Stimulated activated CD8-positive, alpha-beta memory T cell treated with anti-CD3 and anti-CD28 coated beads, Interleukin-15, amount 100 ng/mL, for 1 hour (primary cell): ENCODE measurements at regions not wholly inside any gene's neighbourhood (a gene's known extent, or its start where the extent isn't known, plus 50 kb on each side); places are given as distances from the start of the nearest gene placed in this dataset.
"Not testable (repeated sequence)": the region's sequence is repeated elsewhere in the genome, so short reads cannot be mapped to it uniquely, and the experiment has no call there.

Experiments
- DNase-seq: peaks from one replicate; pipeline ENCODE4 v3.0.0-alpha.2; 2020; ENCODE audit warnings: low read depth

DNA sequence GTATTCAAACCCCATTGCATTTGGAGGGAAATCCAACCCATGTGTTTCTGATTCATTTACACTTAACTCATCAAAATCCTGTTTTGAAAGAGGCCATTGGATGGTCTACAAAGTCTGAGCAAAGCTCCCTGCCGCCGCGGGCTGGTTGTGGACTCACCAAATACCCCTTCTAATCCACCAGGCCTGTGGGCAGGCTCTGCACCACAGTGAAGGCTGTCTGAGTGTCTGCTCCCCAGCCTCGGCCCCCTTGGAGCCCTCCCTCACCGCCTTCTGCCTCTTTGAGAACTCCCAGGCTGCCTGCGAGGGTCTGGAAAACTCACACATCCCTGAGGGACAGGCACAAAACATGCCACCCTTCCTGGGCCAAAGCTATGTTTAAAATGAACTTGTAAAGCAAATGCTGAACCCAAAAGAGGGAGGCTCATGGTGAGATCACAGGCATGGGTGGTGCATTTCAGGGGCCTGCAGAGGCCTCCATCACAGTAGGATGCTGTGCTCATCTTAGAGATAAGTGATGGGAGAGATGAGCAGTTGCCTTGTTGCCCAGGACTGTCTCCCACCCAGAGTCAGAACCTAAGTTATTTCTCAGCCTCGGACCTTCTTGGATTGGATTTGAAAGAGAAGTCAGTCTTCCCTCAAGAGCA is 225.0 kb downstream of the CYP26B1 start:
- DNase-seq, result no peak

DNA sequence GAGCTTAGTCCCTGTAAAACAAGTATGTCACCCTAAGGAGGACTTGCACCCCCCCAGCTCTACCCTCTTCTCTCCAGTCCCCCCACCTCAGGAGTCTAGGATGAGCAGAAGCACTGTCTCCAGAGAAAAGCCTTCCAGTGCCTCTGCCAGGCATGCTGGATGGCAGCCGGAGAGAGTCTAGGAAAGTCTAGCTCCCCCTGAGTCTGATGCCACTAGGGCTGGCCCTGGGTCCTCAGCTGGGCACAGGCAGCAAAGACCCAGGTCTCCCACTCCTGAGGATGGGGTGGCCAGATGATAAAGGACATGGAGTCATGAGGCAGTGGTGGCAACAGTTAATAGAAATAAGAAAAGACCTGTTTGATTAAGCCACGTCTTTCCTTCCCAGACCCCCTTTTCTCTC is 225.6 kb downstream of the CYP26B1 start:
- DNase-seq, result no peak

DNA sequence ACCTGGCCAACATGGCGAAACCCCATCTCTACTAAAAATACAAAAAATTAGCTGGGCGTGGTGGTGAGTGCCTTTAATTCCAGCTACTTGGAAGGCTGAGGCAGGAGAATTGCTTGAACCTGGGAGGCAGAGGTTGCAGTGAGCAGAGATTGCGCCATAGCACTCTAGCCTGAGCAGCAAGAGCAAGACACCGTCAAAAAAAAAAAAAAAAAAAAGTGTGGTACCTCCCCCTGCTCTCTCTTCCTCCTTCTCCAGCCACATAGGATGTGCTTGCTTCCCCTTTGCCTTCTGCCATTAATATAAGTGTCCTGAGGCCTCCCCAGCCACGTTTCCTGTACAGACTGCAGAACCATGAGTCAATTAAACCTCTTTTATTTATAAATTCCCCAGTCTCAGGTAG is 226.8 kb downstream of the CYP26B1 start:
- DNase-seq, result not testable (repeated sequence)

DNA sequence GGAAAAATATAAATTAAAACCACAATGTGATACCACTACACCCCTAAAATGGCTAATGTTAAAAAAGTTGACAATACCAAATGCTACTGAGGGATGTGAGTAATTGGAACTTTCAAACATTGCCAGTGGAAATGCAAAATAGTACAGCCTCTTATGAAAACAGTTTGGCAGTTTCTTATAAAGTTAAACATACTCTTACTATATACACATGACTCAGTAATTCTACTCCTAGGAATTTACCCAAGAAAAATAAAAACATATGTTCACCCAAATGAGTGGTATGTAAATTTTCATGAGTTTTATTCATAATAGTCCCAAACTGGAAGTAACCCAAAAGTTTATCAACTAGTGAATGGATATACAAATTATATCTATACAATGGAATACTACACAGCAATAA is 228.0 kb downstream of the CYP26B1 start:
- no peak for DNase-seq

DNA sequence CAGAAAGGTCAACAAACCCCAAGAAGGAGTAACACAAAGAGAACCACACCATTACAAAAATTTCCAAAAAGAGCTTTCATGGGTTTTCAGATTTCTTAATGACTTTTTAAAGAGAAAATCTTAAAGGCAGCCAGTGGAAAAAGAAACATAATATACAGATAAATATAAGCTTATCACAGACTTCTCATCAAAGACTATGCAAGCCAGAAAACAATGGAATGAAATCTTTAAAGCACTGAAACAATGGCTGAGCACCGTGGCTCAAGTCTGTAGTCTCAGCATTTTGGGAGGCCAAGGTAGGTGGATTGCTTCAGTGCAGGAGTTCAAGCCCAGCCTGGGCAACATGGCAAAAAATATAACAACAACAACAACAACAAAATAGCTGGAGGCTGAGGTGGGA is 237.4 kb downstream of the CYP26B1 start:
- DNase-seq, result no peak

DNA sequence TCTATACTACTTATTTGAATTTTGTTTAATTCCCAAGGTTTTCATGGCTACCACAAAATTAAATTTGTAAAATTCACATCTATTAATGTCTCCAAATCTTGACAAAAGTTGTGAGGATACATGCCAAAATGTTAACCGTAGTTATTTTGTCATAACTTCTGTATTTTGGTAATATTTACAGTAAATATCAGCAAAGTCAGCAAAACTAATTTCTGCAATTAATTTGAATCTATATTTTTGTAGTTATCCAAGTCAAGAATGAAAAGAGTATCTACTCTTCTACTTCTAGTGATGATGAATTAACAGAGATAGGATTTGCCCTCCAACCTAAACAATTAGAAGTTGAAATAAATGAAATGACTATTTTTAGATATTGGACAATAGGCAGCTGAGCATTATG is 238.9 kb downstream of the CYP26B1 start:
- no peak for DNase-seq

DNA sequence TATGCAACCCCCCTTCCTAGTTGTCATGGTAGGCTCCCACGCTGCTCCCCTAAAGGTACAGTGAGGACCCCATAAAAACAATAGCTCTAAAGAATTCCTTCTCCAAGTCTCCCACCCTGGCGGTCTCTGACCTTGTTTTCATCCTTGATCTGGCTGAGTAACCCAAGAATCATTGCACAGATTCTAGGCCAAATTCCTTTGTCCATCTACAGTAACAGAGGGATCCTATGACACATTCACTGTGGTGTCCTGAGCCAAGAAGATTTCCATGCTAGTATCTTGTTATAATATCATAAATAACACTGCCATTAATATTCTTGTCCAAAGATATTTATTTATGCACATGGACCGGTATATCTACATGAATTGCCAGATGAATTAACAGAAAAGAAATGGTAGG is 240.2 kb downstream of the CYP26B1 start:
- no peak for DNase-seq

- DNase-seq, result no peak
Measured at GRCh38 chr2:71906357-71906973, 241.2 kb downstream of the CYP26B1 start.

DNA sequence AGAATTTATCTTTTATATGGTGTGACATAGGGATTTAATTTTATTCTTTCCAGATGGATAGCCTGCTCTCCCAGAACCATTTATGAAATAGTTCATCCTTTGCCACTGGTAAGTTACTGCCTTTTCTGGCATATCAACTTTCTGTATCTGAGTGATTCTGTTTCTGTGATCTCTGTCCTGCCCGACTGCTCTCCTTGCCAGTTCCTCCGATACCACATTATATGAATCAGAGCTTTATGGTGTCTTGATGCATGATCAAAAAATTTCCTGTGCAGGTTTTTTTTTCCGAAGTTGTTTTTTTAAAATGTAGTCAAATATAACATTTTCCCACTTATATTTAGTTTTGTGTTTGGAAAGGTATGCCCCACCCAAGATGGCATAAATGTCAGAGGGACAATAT is 242.5 kb downstream of the CYP26B1 start:
- no peak for DNase-seq

- no peak for DNase-seq
Measured at GRCh38 chr2:71903841-71904240, 243.8 kb downstream of the CYP26B1 start.

DNA sequence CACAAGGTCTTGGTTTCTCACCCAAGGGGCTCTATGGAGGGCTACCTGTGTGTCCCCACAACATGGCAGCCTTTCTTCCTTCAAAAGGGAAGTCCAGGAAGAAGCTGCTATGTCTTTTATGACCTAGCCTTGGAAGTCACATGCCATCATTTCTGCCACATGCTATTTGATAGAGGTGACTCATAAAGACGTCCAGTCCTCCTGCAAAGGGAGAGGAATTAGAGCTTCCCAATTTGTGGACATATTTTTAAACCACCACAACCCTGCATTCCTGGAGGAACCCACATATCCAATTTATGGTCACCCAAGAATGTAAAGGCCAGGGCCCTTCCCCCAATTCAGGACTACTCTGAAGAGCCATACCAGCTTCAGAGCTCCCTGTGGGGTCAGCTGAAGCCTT is 246.2 kb downstream of the CYP26B1 start:
- DNase-seq, result no peak

DNA sequence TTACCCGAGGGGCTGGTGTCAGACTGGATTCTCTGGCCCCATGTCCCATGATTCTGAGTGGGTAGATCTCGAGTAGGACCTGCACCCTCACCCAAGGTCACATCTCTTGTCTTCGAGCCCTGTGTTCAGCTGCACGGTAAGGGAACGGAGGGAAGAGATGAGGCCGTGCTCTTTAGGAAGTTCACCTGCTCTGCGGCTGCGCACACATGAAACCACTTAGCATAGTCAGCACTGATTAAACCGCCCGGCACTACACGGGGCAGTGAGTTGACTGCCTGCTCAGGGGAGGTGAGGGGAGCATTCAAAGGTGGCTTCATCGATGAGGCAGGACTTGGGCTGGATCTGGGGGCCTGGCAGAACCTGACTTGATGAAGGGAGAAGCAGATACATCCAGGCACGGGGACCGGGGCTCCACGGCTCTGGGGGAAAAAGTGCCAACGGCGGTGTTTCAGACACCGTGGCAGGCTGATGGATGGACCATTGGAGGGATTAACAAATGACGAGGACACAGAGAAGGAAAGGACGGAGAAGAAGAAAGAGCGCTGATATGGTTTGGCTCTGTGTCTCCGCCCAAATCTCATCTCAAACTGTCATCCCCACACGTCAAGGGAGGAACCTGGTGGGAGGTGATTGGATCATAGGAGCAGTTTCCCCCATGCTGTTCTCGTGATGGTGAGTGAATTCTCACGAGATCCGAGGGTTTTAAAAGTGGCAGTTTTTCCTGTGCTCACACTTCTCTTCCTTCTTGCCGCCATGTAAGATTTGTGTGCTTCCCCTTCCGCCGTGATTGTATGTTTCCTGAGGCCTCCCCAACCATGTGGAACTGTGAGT is 248.6 kb downstream of the CYP26B1 start:
- DNase-seq, result no peak

- no peak for DNase-seq
Measured at GRCh38 chr2:71898375-71898774, 249.3 kb downstream of the CYP26B1 start.

DNA sequence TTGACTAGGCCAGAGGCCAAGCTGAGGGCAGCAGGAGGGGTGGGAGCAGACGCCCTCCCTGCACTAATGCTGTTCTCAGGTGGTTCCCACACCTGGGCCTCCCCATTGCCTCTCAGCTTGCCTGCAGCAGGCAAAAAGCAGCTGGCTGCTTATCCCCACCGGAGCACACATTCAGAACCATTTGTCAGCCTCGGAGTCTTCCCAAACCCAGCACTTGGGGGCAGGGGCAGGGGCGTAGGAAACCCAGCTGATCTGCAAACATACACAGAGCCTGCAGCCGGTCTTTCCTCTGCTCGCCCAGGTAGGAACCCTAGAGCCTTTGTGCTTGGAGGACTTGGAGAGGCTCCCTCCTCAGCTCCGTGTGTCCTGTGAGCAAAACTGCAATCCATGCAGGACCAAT is 249.8 kb downstream of the CYP26B1 start:
- no peak for DNase-seq

- no peak for DNase-seq
Measured at GRCh38 chr2:71897137-71897480, 250.6 kb downstream of the CYP26B1 start.

- DNase-seq, result no peak
Measured at GRCh38 chr2:71896385-71897136, 251.1 kb downstream of the CYP26B1 start.

GRCh38 chr2:71895320-71896161 is 252.1 kb downstream of the CYP26B1 start:
- DNase-seq, result no peak

DNA sequence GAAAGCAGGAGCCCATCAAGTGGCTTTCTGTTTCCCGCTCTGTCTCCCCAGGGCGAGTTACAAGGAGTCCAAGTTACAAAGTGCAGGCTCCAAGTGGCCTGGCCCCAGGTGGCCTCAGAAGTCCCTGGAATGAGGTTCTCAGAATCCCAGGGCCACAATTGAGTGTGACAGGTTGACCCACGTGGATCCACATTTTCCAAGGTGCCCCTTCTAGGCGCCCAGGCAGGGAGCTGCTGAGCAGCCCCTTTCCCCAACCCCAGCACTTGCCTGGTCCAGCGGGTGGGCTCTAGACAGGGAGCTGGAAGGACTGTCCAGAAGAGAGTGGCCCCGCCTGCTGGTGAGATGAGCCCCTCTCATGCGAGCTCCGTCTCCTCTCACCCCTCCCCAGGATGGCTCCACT is 253.4 kb downstream of the CYP26B1 start:
- DNase-seq, result no peak

- DNase-seq, result no peak
Measured at GRCh38 chr2:71893646-71894045, 254.0 kb downstream of the CYP26B1 start.

GRCh38 chr2:71892896-71893295 is 254.8 kb downstream of the CYP26B1 start:
- no peak for DNase-seq

DNA sequence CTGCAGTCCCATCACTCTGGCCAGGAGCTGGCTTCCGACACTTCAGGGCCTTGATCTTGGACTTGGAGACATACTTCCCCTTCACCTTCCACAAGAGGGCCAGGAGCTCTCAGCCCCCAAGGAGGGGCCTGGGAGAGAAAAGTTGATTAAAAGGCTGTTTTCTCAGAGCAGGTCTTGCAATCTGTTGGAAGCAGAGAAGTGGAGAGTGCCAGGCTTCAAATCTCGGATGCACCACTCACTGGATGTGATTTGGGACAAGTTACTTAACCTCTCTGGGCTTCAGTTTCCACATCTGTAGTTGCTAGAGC is 255.3 kb downstream of the CYP26B1 start:
- no peak for DNase-seq
